IMR-90 (cell line): ENCODE measurements at regions not wholly inside any gene's neighbourhood (a gene's known extent, or its start where the extent isn't known, plus 50 kb on each side); places are given as distances from the start of the nearest gene placed in this dataset.

ENCODE experiments used
- ATAC-seq: fragments of 200-7000 bp; cut with Tn5 transposase; 2 replicates; pipeline ENCODE4 v1.9.1; 2020; ENCODE audit warnings: low read depth, mild to moderate bottlenecking, moderate library complexity
- BruUV-seq: library from RNA; stranded (reverse); fragments of 400-500 nt; replicated peaks from 2 replicates; lab custom pipeline; 2021; lab: Mats Ljungman, UMichigan
- CTCF ChIA-PET: fragments of 300-600 bp; formaldehyde crosslinking; extraction: SDS; loops from one replicate; lab custom pipeline; 2021; ENCODE audit warnings: antibody characterized with exemption; lab: Yijun Ruan, JAX
- POLR2A ChIA-PET: fragments of 300-600 bp; sonication (Branson Sonifier 250); formaldehyde crosslinking; loops from one replicate; lab custom pipeline; 2022; ENCODE audit warnings: antibody characterized with exemption; ENCODE audit not compliant: unreplicated experiment; lab: Charles Lee
- DNase-seq: peaks from one replicate; pipeline ENCODE4 v3.0.0; 2013
- H2AFZ ChIP-seq: replicated peaks from 2 replicates; pipeline ENCODE3; 2013; ENCODE audit warnings: low read length, mild to moderate bottlenecking; ENCODE audit not compliant: poor library complexity
- H2AK5ac ChIP-seq: 2 replicates; pipeline ENCODE4 v1.6.1; 2013; ENCODE audit warnings: low read depth, low read length, inconsistent platforms
- H2AK9ac ChIP-seq: replicated peaks from 2 replicates; pipeline ENCODE3; 2013; ENCODE audit warnings: mild to moderate bottlenecking, low read depth, low read length, moderate library complexity; ENCODE audit not compliant: poor library complexity
- H2BK120ac ChIP-seq: 2 replicates; pipeline ENCODE4 v1.6.1; 2013; ENCODE audit warnings: low read depth, low read length, inconsistent platforms
- H2BK15ac ChIP-seq: 3 replicates; pipeline ENCODE4 v1.6.1; 2013; ENCODE audit warnings: low read depth, low read length, inconsistent platforms
- H2BK20ac ChIP-seq: 2 replicates; pipeline ENCODE4 v1.6.1; 2013; ENCODE audit warnings: low read depth, mild to moderate bottlenecking, inconsistent platforms, low read length, moderate library complexity
- H2BK5ac ChIP-seq: 2 replicates; pipeline ENCODE4 v1.6.1; 2013; ENCODE audit warnings: mild to moderate bottlenecking, low read depth, low read length, inconsistent platforms; ENCODE audit not compliant: poor library complexity, severe bottlenecking
- H3K14ac ChIP-seq: replicated peaks from 2 replicates; pipeline ENCODE4 v1.6.1; 2013; ENCODE audit warnings: low read depth, low read length, inconsistent platforms
- H3K18ac ChIP-seq: 2 replicates; pipeline ENCODE4 v1.6.1; 2013; ENCODE audit warnings: low read depth, low read length, control low read depth
- H3K23ac ChIP-seq: 2 replicates; pipeline ENCODE4 v1.6.1; 2013; ENCODE audit warnings: low read depth, low read length, inconsistent platforms
- H3K27ac ChIP-seq: 2 replicates; pipeline ENCODE4 v1.5.1; 2013; ENCODE audit warnings: mild to moderate bottlenecking, control low read depth, low read length; ENCODE audit not compliant: insufficient read depth
- H3K27me3 ChIP-seq: 2 replicates; pipeline ENCODE4 v1.6.1; 2013; ENCODE audit warnings: low read length; ENCODE audit not compliant: control insufficient read depth, insufficient read depth
- H3K36me3 ChIP-seq: 2 replicates; pipeline ENCODE4 v1.6.1; 2013; ENCODE audit warnings: low read length, mixed read lengths; ENCODE audit not compliant: control insufficient read depth, insufficient read depth
- H3K4ac ChIP-seq: 2 replicates; pipeline ENCODE4 v1.6.1; 2013; ENCODE audit warnings: low read depth, low read length, inconsistent platforms
- H3K4me1 ChIP-seq: 2 replicates; pipeline ENCODE4 v1.6.1; 2013; ENCODE audit warnings: low read length, mixed read lengths; ENCODE audit not compliant: control insufficient read depth, insufficient read depth
- H3K4me2 ChIP-seq: 2 replicates; pipeline ENCODE4 v1.6.1; 2013; ENCODE audit warnings: low read depth, mild to moderate bottlenecking, control low read depth, low read length, moderate library complexity
- H3K4me3 ChIP-seq: 2 replicates; pipeline ENCODE4 v1.5.1; 2013; ENCODE audit warnings: low read depth, mild to moderate bottlenecking, control low read depth, low read length, moderate library complexity; ENCODE audit not compliant: insufficient read depth
- H3K56ac ChIP-seq: 2 replicates; pipeline ENCODE4 v1.6.1; 2013; ENCODE audit warnings: low read length, inconsistent platforms; ENCODE audit not compliant: insufficient read depth; ENCODE audit errors: extremely low read depth
- H3K79me1 ChIP-seq, 2 experiments: 2 replicates each; pipeline ENCODE4 v1.6.1; 2013; ENCODE audit warnings: low read length in 2 of 2, inconsistent platforms in 1 of 2, low read depth in 1 of 2
- H3K9ac ChIP-seq: 2 replicates; pipeline ENCODE4 v1.6.1; 2013; ENCODE audit warnings: low read depth, low read length, control low read depth
- H3K9me1 ChIP-seq: 2 replicates; pipeline ENCODE4 v1.6.1; 2013; ENCODE audit warnings: low read length, inconsistent platforms; ENCODE audit not compliant: insufficient read depth
- H3K9me3 ChIP-seq: 2 replicates; pipeline ENCODE4 v1.6.1; 2013; ENCODE audit warnings: low read length; ENCODE audit not compliant: control insufficient read depth, insufficient read depth
- H4K20me1 ChIP-seq: 2 replicates; pipeline ENCODE4 v1.6.1; 2013; ENCODE audit warnings: low read length, inconsistent platforms; ENCODE audit not compliant: insufficient read depth
- H4K5ac ChIP-seq: 2 replicates; pipeline ENCODE4 v1.6.1; 2013; ENCODE audit warnings: mild to moderate bottlenecking, low read depth, low read length, control low read depth
- H4K8ac ChIP-seq, 2 experiments: 2 replicates each; pipeline ENCODE4 v1.6.1; 2013; ENCODE audit warnings: low read depth in 2 of 2, low read length in 2 of 2, control low read depth in 1 of 2, inconsistent platforms in 1 of 2
- H4K91ac ChIP-seq: 2 replicates; pipeline ENCODE4 v1.6.1; 2013; ENCODE audit warnings: low read depth, low read length, inconsistent platforms; ENCODE audit not compliant: insufficient read depth
- BHLHE40 ChIP-seq: fragments of 150-350 bp; IDR thresholded peaks from 2 replicates; pipeline ENCODE4 v1.6.1; 2016; ENCODE audit warnings: mild to moderate bottlenecking, low read depth, low read length
- CEBPB ChIP-seq: IDR thresholded peaks from 2 replicates; pipeline ENCODE4 v1.6.1; 2012; ENCODE audit warnings: low read depth, low read length, improper control_type of control experiment
- CHD1 ChIP-seq: IDR thresholded peaks from 2 replicates; pipeline ENCODE4 v1.6.1; 2012; ENCODE audit warnings: low read depth, low read length, improper control_type of control experiment
- FOS ChIP-seq: fragments of 150-350 bp; IDR thresholded peaks from 2 replicates; pipeline ENCODE4 v1.6.1; 2016; ENCODE audit warnings: low read depth, low read length
- MAFK ChIP-seq: IDR thresholded peaks from 2 replicates; pipeline ENCODE4 v1.6.1; 2012; ENCODE audit warnings: low read depth, low read length, improper control_type of control experiment
- MAZ ChIP-seq: IDR thresholded peaks from 2 replicates; pipeline ENCODE4 v1.6.1; 2012; ENCODE audit warnings: low read depth, mild to moderate bottlenecking, low read length, improper control_type of control experiment, moderate library complexity, borderline replicate concordance
- MXI1 ChIP-seq: IDR thresholded peaks from 2 replicates; pipeline ENCODE4 v1.6.1; 2012; ENCODE audit warnings: low read depth, mild to moderate bottlenecking, low read length, moderate library complexity, borderline replicate concordance
- NFE2L2 ChIP-seq: fragments of 150-350 bp; IDR thresholded peaks from 2 replicates; pipeline ENCODE4 v1.6.1; 2016; ENCODE audit warnings: low read depth, mild to moderate bottlenecking, low read length
- POLR2A ChIP-seq: IDR thresholded peaks from 2 replicates; pipeline ENCODE4 v1.6.1; 2012; ENCODE audit warnings: mild to moderate bottlenecking, low read depth, low read length
- RAD21 ChIP-seq: IDR thresholded peaks from 2 replicates; pipeline ENCODE4 v1.6.1; 2012; ENCODE audit warnings: low read length, improper control_type of control experiment
- RCOR1 ChIP-seq: IDR thresholded peaks from 2 replicates; pipeline ENCODE4 v1.6.1; 2012; ENCODE audit warnings: mild to moderate bottlenecking, low read length, improper control_type of control experiment; ENCODE audit not compliant: insufficient replicate concordance
- RFX5 ChIP-seq: IDR thresholded peaks from 2 replicates; pipeline ENCODE4 v1.8.0; 2012; ENCODE audit warnings: low read depth, mild to moderate bottlenecking, low read length, moderate library complexity
- SMC3 ChIP-seq: fragments of 150-350 bp; IDR thresholded peaks from 2 replicates; pipeline ENCODE4 v1.6.1; 2016; ENCODE audit warnings: low read depth, mild to moderate bottlenecking, antibody characterized with exemption, low read length, moderate library complexity
- dilution Hi-C: fragments of 300-500 bp; cut with HindIII; formaldehyde crosslinking; loops from one replicate; pipeline ENCODE4 v1.14.3; 2018; ENCODE audit warnings: low sequenced_read_pairs; ENCODE audit not compliant: unreplicated experiment
- in situ Hi-C: fragments of 300-500 bp; cut with MboI; formaldehyde crosslinking; loops from 3 replicates; pipeline ENCODE4 v1.14.3; 2019; ENCODE audit warnings: low sequenced_read_pairs, inconsistent platforms, mixed read lengths
- intact Hi-C: fragments of 100-400 bp; cut with micrococcal nuclease; formaldehyde crosslinking; loops from 2 replicates; pipeline ENCODE4 v1.10.0; 2022
- TF ChIP-seq, protein P1 (sequence below): conservative IDR thresholded peaks from 2 replicates; pipeline ENCODE4 v1.5.1; 2012; ENCODE audit warnings: mild to moderate bottlenecking, low read depth, low read length, improper control_type of control experiment
- TF ChIP-seq, protein P2 (sequence below): fragments of 150-350 bp; IDR thresholded peaks from 2 replicates; pipeline ENCODE4 v1.6.1; 2017; ENCODE audit warnings: mild to moderate bottlenecking, antibody characterized with exemption, low read length, low read depth
- TF ChIP-seq, protein P3 (sequence below): fragments of 150-350 bp; IDR thresholded peaks from 2 replicates; pipeline ENCODE4 v1.6.1; 2016; ENCODE audit warnings: low read depth, mild to moderate bottlenecking, low read length, moderate library complexity, borderline replicate concordance

DNA sequence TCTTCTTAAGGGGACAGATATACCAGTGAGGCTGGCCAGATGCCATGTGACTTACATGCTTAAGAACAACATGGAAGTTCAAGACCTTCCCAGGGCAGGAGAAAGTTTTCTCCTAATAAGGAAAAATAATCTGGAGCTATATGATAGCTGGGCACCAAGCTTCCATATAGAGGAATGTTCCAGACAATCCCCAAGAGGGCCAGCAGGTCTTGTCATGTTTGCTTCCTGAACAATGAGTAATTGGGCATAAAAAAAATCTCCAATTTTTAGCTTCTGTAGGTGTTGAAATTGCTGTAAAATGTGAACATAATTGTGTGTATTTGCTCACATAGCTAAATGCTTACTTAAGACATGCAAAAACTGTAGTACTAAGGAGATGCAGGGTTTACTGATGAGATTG, 809.5 kb upstream of the PIK3C3 start:
- no peak for ATAC-seq

More for the DNA sequence above, 809.5 kb upstream of the PIK3C3 start:
- no peak overlapping the region for H3K27ac ChIP-seq
- DNase-seq, result no peak
- H3K79me1 ChIP-seq, result no peaks in the 10 kb centered on the region
- no TSS peak for BruUV-seq
- no peak overlapping the region for H3K4me2 ChIP-seq
- H4K8ac ChIP-seq, result no peak overlapping the region
- H4K5ac ChIP-seq, result no peak overlapping the region
- no peaks in the 10 kb centered on the region; the same call in 1 of the 2 replicates for H3K4me1 ChIP-seq
- H3K56ac ChIP-seq, result no peak overlapping the region
- H3K9ac ChIP-seq, result no peak overlapping the region
- H3K4ac ChIP-seq, result peak overlapping the region; percentile 20; the same call in 1 of the 2 replicates
- peak overlapping the region; percentile 15; the same call in 1 of the 2 replicates for H2BK20ac ChIP-seq
- no peaks in the 10 kb centered on the region for H3K27me3 ChIP-seq
- intact Hi-C loops, result loop anchor here (10.0 kb wide), 1 partner anchor 229 kb away; no protein-coding TSS in a partner anchor
- H2AK5ac ChIP-seq, result no peak overlapping the region
- 0 out of 2 replicates have a peak overlapping the region, but pooled peaks have one; percentile 25 for H3K14ac ChIP-seq
- no peaks in the 10 kb centered on the region for H4K20me1 ChIP-seq
- no peaks in the 10 kb centered on the region for H3K9me1 ChIP-seq
- CTCF ChIA-PET, result no interaction called here
- in situ Hi-C loops, result no loop called here
- no peak overlapping the region for H3K4me3 ChIP-seq
- no peak overlapping the region for H4K91ac ChIP-seq
- no peak overlapping the region for H2BK5ac ChIP-seq
- POLR2A ChIA-PET, result no interaction called here
- no peaks in the 10 kb centered on the region for H3K9me3 ChIP-seq
- no peaks in the 10 kb centered on the region for H3K36me3 ChIP-seq
- no peak overlapping the region for H2AK9ac ChIP-seq
- H2BK120ac ChIP-seq, result no peak overlapping the region; the same call in 1 of the 2 replicates
- H2BK15ac ChIP-seq, result no peak overlapping the region
- no peak overlapping the region for H3K23ac ChIP-seq
- H3K18ac ChIP-seq, result no peak overlapping the region
- TF ChIP-seq RAD21 (no peak), MAFK (no peak), FOS (no peak), POLR2A (no peak), CHD1 (no peak), BHLHE40 (no peak), MAZ (no peak), MXI1 (no peak), SMC3 (no peak), RCOR1 (no peak), CEBPB (no peak), NFE2L2 (no peak), RFX5 (no peak)
- TF ChIP-seq, protein P1, sequence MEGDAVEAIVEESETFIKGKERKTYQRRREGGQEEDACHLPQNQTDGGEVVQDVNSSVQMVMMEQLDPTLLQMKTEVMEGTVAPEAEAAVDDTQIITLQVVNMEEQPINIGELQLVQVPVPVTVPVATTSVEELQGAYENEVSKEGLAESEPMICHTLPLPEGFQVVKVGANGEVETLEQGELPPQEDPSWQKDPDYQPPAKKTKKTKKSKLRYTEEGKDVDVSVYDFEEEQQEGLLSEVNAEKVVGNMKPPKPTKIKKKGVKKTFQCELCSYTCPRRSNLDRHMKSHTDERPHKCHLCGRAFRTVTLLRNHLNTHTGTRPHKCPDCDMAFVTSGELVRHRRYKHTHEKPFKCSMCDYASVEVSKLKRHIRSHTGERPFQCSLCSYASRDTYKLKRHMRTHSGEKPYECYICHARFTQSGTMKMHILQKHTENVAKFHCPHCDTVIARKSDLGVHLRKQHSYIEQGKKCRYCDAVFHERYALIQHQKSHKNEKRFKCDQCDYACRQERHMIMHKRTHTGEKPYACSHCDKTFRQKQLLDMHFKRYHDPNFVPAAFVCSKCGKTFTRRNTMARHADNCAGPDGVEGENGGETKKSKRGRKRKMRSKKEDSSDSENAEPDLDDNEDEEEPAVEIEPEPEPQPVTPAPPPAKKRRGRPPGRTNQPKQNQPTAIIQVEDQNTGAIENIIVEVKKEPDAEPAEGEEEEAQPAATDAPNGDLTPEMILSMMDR, result no peak
- TF ChIP-seq, protein P2, sequence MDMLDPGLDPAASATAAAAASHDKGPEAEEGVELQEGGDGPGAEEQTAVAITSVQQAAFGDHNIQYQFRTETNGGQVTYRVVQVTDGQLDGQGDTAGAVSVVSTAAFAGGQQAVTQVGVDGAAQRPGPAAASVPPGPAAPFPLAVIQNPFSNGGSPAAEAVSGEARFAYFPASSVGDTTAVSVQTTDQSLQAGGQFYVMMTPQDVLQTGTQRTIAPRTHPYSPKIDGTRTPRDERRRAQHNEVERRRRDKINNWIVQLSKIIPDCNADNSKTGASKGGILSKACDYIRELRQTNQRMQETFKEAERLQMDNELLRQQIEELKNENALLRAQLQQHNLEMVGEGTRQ, result no peak
- TF ChIP-seq, protein P3, sequence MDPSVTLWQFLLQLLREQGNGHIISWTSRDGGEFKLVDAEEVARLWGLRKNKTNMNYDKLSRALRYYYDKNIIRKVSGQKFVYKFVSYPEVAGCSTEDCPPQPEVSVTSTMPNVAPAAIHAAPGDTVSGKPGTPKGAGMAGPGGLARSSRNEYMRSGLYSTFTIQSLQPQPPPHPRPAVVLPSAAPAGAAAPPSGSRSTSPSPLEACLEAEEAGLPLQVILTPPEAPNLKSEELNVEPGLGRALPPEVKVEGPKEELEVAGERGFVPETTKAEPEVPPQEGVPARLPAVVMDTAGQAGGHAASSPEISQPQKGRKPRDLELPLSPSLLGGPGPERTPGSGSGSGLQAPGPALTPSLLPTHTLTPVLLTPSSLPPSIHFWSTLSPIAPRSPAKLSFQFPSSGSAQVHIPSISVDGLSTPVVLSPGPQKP, result no peak
- dilution Hi-C loops, result no loop called here
- H2AFZ ChIP-seq, result peak overlapping the region; percentile 27
